Astrocyte (in vitro differentiated cells and primary cell): ENCODE measurements at regions not wholly inside any gene's neighbourhood (a gene's known extent, or its start where the extent isn't known, plus 50 kb on each side); places are given as distances from the start of the nearest gene placed in this dataset.

ENCODE experiments used
- DNase-seq: peaks from one replicate; pipeline ENCODE4 v3.0.0-alpha.2; 2010; ENCODE audit warnings: low read depth
- FAIRE-seq: peaks from 2 replicates; lab custom pipeline; 2011; peaks lifted over from hg19 to GRCh38; lab: Jason Lieb, UNC
- H2AFZ ChIP-seq: 2 replicates; pipeline ENCODE4 v1.6.0; 2012; ENCODE audit warnings: low read depth, low read length, inconsistent platforms
- H3K27ac ChIP-seq: 2 replicates; pipeline ENCODE4 v1.5.1; 2011; ENCODE audit warnings: low read depth, low read length, inconsistent platforms
- H3K27me3 ChIP-seq: 2 replicates; pipeline ENCODE4 v1.6.0; 2011; ENCODE audit warnings: low read length, inconsistent platforms; ENCODE audit not compliant: insufficient read depth
- H3K36me3 ChIP-seq: 2 replicates; pipeline ENCODE4 v1.5.1; 2011; ENCODE audit warnings: low read length, inconsistent platforms; ENCODE audit not compliant: insufficient read depth
- H3K4me1 ChIP-seq: 2 replicates; pipeline ENCODE4 v1.5.1; 2011; ENCODE audit warnings: low read length, inconsistent platforms; ENCODE audit not compliant: insufficient read depth
- H3K4me2 ChIP-seq: 2 replicates; pipeline ENCODE4 v1.6.0; 2012; ENCODE audit warnings: low read length, inconsistent platforms
- H3K4me3 ChIP-seq: 2 replicates; pipeline ENCODE4 v1.5.1; 2011; ENCODE audit warnings: low read depth, mild to moderate bottlenecking, low read length, inconsistent platforms; ENCODE audit not compliant: insufficient read depth
- H3K79me2 ChIP-seq: 2 replicates; pipeline ENCODE4 v1.6.0; 2012; ENCODE audit warnings: mild to moderate bottlenecking, low read length, inconsistent platforms; ENCODE audit not compliant: insufficient read depth
- H3K9ac ChIP-seq: 2 replicates; pipeline ENCODE4 v1.6.0; 2012; ENCODE audit warnings: mild to moderate bottlenecking, low read length, inconsistent platforms
- H3K9me3 ChIP-seq: 2 replicates; pipeline ENCODE4 v1.5.1; 2012; ENCODE audit warnings: low read depth, mild to moderate bottlenecking, low read length, inconsistent platforms; ENCODE audit not compliant: insufficient read depth
- H4K20me1 ChIP-seq: 2 replicates; pipeline ENCODE4 v1.6.0; 2012; ENCODE audit warnings: low read length, inconsistent platforms; ENCODE audit not compliant: insufficient read depth
- H3K27ac Mint-ChIP-seq: one replicate; pipeline ENCODE4 v1.8.0; 2021; ENCODE audit warnings: mild to moderate bottlenecking, mixed read lengths; ENCODE audit not compliant: unreplicated experiment
- H3K27me3 Mint-ChIP-seq: one replicate; pipeline ENCODE4 v1.8.0; 2021; ENCODE audit warnings: low read depth, mixed read lengths; ENCODE audit not compliant: unreplicated experiment
- H3K36me3 Mint-ChIP-seq: one replicate; pipeline ENCODE4 v1.8.0; 2021; ENCODE audit warnings: low read depth, mixed read lengths; ENCODE audit not compliant: unreplicated experiment
- H3K4me1 Mint-ChIP-seq: one replicate; pipeline ENCODE4 v1.8.0; 2021; ENCODE audit warnings: low read depth, mixed read lengths; ENCODE audit not compliant: unreplicated experiment
- H3K4me3 Mint-ChIP-seq: one replicate; pipeline ENCODE4 v1.8.0; 2021; ENCODE audit warnings: mild to moderate bottlenecking, moderate library complexity, mixed read lengths; ENCODE audit not compliant: unreplicated experiment
- H3K9me3 Mint-ChIP-seq: one replicate; pipeline ENCODE4 v1.8.0; 2021; ENCODE audit warnings: mild to moderate bottlenecking, mixed read lengths; ENCODE audit not compliant: unreplicated experiment
- CTCF ChIP-seq: IDR thresholded peaks from 2 replicates; pipeline ENCODE4 v1.5.1; 2011; ENCODE audit warnings: low read depth, mild to moderate bottlenecking, inconsistent platforms, low read length, moderate library complexity; ENCODE audit not compliant: insufficient read depth
- EZH2 ChIP-seq: IDR thresholded peaks from 2 replicates; pipeline ENCODE4 v1.6.1; 2012; ENCODE audit warnings: mild to moderate bottlenecking, low read length, inconsistent platforms; ENCODE audit not compliant: insufficient read depth

- Mint-ChIP-seq H3K4me3 (no peak overlapping the region), H3K4me1 (no peaks in the 10 kb centered on the region), H3K27me3 (no peaks in the 10 kb centered on the region), H3K27ac (no peak overlapping the region), H3K9me3 (no peaks in the 10 kb centered on the region), H3K36me3 (no peaks in the 10 kb centered on the region)
- DNase-seq (no peak), FAIRE-seq (no peak)
- H3K4me1 ChIP-seq, result no peaks in the 10 kb centered on the region
- no peaks in the 10 kb centered on the region for H3K27me3 ChIP-seq
- H4K20me1 ChIP-seq, result no peaks in the 10 kb centered on the region
- H3K27ac ChIP-seq, result no peak overlapping the region
- TF ChIP-seq CTCF, result no peak
- no peak for TF ChIP-seq EZH2
- no peaks in the 10 kb centered on the region for H3K36me3 ChIP-seq
- no peak overlapping the region for H3K4me2 ChIP-seq
- no peaks in the 10 kb centered on the region for H3K9me3 ChIP-seq
- no peak overlapping the region for H2AFZ ChIP-seq
- H3K79me2 ChIP-seq, result no peaks in the 10 kb centered on the region
- no peak overlapping the region for H3K4me3 ChIP-seq
- H3K9ac ChIP-seq, result no peak overlapping the region
Measured at GRCh38 chr2:177138823-177139222, 73.8 kb upstream of the HNRNPA3 start.

- no peaks in the 10 kb centered on the region for H3K4me1 Mint-ChIP-seq
- H2AFZ ChIP-seq, result no peak overlapping the region
- no peaks in the 10 kb centered on the region for H3K9me3 Mint-ChIP-seq
- FAIRE-seq, result no peak
- no peak for DNase-seq
- TF ChIP-seq CTCF (no peak), EZH2 (no peak)
- H3K9me3 ChIP-seq, result no peaks in the 10 kb centered on the region
- no peaks in the 10 kb centered on the region for H3K27me3 ChIP-seq
- no peaks in the 10 kb centered on the region for H3K4me1 ChIP-seq
- no peak overlapping the region for H3K27ac Mint-ChIP-seq
- no peak overlapping the region for H3K4me3 ChIP-seq
- no peaks in the 10 kb centered on the region for H3K79me2 ChIP-seq
- H3K4me3 Mint-ChIP-seq, result no peak overlapping the region
- no peak overlapping the region for H3K4me2 ChIP-seq
- no peaks in the 10 kb centered on the region for H3K27me3 Mint-ChIP-seq
- H3K36me3 ChIP-seq, result no peaks in the 10 kb centered on the region
- no peak overlapping the region for H3K27ac ChIP-seq
- no peaks in the 10 kb centered on the region for H3K36me3 Mint-ChIP-seq
- no peaks in the 10 kb centered on the region for H4K20me1 ChIP-seq
- H3K9ac ChIP-seq, result no peak overlapping the region
Measured at GRCh38 chr2:177141866-177142265, 70.7 kb upstream of the HNRNPA3 start.

- TF ChIP-seq CTCF (no peak), EZH2 (no peak)
- Mint-ChIP-seq H3K4me3 (no peak overlapping the region), H3K27ac (peak overlapping the region; percentile 35), H3K27me3 (peaks cover 2% of the 10 kb centered on the region), H3K9me3 (no peaks in the 10 kb centered on the region), H3K36me3 (no peaks in the 10 kb centered on the region), H3K4me1 (no peaks in the 10 kb centered on the region)
- no peaks in the 10 kb centered on the region for H3K9me3 ChIP-seq
- H3K4me1 ChIP-seq, result peaks cover 3% of the 10 kb centered on the region
- no peak overlapping the region for H3K4me3 ChIP-seq
- no peaks in the 10 kb centered on the region for H4K20me1 ChIP-seq
- DNase-seq (peak; percentile 33), FAIRE-seq (peak; percentile 72)
- H3K36me3 ChIP-seq, result no peaks in the 10 kb centered on the region
- no peak overlapping the region for H3K4me2 ChIP-seq
- H3K79me2 ChIP-seq, result no peaks in the 10 kb centered on the region
- peaks cover 10% of the 10 kb centered on the region for H3K27me3 ChIP-seq
- no peak overlapping the region for H2AFZ ChIP-seq
- no peak overlapping the region for H3K9ac ChIP-seq
- no peak overlapping the region for H3K27ac ChIP-seq
Measured at GRCh38 chr2:177143444-177143843, 69.2 kb upstream of the HNRNPA3 start.
